Parathyroid adenoma (tissue), 2 donors: ENCODE measurements at regions not wholly inside any gene's neighbourhood (a gene's known extent, or its start where the extent isn't known, plus 50 kb on each side); places are given as distances from the start of the nearest gene placed in this dataset.
A peak's percentile ranks its signal among the peaks of the same experiment; 100 is the strongest.

ENCODE experiments used
- H2AFZ ChIP-seq: fragments of 300-600 bp; sonication (generic); one replicate; pipeline ENCODE4 v1.7.0; 2017; ENCODE audit warnings: antibody characterized with exemption, mild to moderate bottlenecking
- H3K27ac ChIP-seq: fragments of 300-600 bp; sonication (generic); one replicate; pipeline ENCODE4 v1.7.0; 2017
- H3K27me3 ChIP-seq: fragments of 300-600 bp; sonication (generic); one replicate; pipeline ENCODE4 v1.7.0; 2017; ENCODE audit warnings: low read length; ENCODE audit not compliant: control insufficient read depth, insufficient read depth
- H3K36me3 ChIP-seq: fragments of 300-600 bp; sonication (generic); one replicate; pipeline ENCODE4 v1.7.0; 2017; ENCODE audit warnings: low read length; ENCODE audit not compliant: control insufficient read depth, insufficient read depth
- H3K4me1 ChIP-seq: fragments of 300-600 bp; sonication (generic); one replicate; pipeline ENCODE4 v1.7.0; 2017; ENCODE audit warnings: control low read depth
- H3K4me2 ChIP-seq: fragments of 300-600 bp; sonication (generic); one replicate; pipeline ENCODE4 v1.7.0; 2017; ENCODE audit warnings: low read length
- H3K4me3 ChIP-seq: fragments of 300-600 bp; sonication (generic); one replicate; pipeline ENCODE4 v1.7.0; 2017; ENCODE audit warnings: low read depth, low read length
- H3K79me2 ChIP-seq: fragments of 300-600 bp; sonication (generic); one replicate; pipeline ENCODE4 v1.7.0; 2017; ENCODE audit warnings: control low read depth
- H3K9ac ChIP-seq: fragments of 300-600 bp; sonication (generic); one replicate; pipeline ENCODE4 v1.7.0; 2017; ENCODE audit warnings: mild to moderate bottlenecking
- H3K9me3 ChIP-seq: fragments of 300-600 bp; sonication (generic); one replicate; pipeline ENCODE4 v1.7.0; 2017; ENCODE audit warnings: low read length; ENCODE audit not compliant: control insufficient read depth
- CTCF ChIP-seq: fragments of 300-600 bp; sonication (generic); IDR thresholded peaks from one replicate; pipeline ENCODE4 v1.7.0; 2017; ENCODE audit warnings: antibody characterized with exemption, mild to moderate bottlenecking
- donor health status: primary hyperparathyroidism.

- H3K79me2 ChIP-seq = no peaks in the 10 kb centered on the region
- H2AFZ ChIP-seq = no peak overlapping the region
- no peak for TF ChIP-seq CTCF
- no peaks in the 10 kb centered on the region for H3K4me1 ChIP-seq
- H3K4me3 ChIP-seq = no peak overlapping the region
- no peaks in the 10 kb centered on the region for H3K27me3 ChIP-seq
- no peak overlapping the region for H3K9ac ChIP-seq
- H3K36me3 ChIP-seq = no peaks in the 10 kb centered on the region
- no peak overlapping the region for H3K27ac ChIP-seq
- H3K4me2 ChIP-seq = no peak overlapping the region
- H3K9me3 ChIP-seq = no peaks in the 10 kb centered on the region
Observed at GRCh38 chr18:59783138-59783537, 85.9 kb upstream of the CCBE1 start.

GRCh38 chr18:59779979-59780378 lies 82.8 kb upstream of the CCBE1 start:
- Histone ChIP-seq H3K36me3 (no peaks in the 10 kb centered on the region), H3K4me2 (no peak overlapping the region), H3K9ac (no peak overlapping the region), H3K9me3 (no peaks in the 10 kb centered on the region), H3K27me3 (no peaks in the 10 kb centered on the region), H3K79me2 (no peaks in the 10 kb centered on the region), H3K4me1 (no peaks in the 10 kb centered on the region), H3K4me3 (no peak overlapping the region), H2AFZ (no peak overlapping the region), H3K27ac (no peak overlapping the region)
- TF ChIP-seq CTCF = no peak

- Histone ChIP-seq H3K9me3 (no peaks in the 10 kb centered on the region), H3K4me2 (no peak overlapping the region), H3K36me3 (no peaks in the 10 kb centered on the region), H2AFZ (no peak overlapping the region), H3K9ac (no peak overlapping the region), H3K4me3 (no peak overlapping the region), H3K27me3 (no peaks in the 10 kb centered on the region), H3K27ac (no peak overlapping the region), H3K4me1 (no peaks in the 10 kb centered on the region), H3K79me2 (no peaks in the 10 kb centered on the region)
- no peak for TF ChIP-seq CTCF
Observed at GRCh38 chr18:59778434-59778833, 81.2 kb upstream of the CCBE1 start.

- Histone ChIP-seq H3K36me3 (no peaks in the 10 kb centered on the region), H2AFZ (no peak overlapping the region), H3K9me3 (no peaks in the 10 kb centered on the region), H3K27ac (no peak overlapping the region), H3K79me2 (no peaks in the 10 kb centered on the region), H3K4me1 (no peaks in the 10 kb centered on the region), H3K4me3 (no peak overlapping the region), H3K27me3 (no peaks in the 10 kb centered on the region), H3K4me2 (no peak overlapping the region), H3K9ac (no peak overlapping the region)
- no peak for TF ChIP-seq CTCF
Observed at GRCh38 chr18:59777636-59778035, 80.4 kb upstream of the CCBE1 start.

- Histone ChIP-seq H3K4me3 (no peak overlapping the region), H3K9me3 (no peaks in the 10 kb centered on the region), H2AFZ (no peak overlapping the region), H3K27ac (no peak overlapping the region), H3K27me3 (no peaks in the 10 kb centered on the region), H3K36me3 (no peaks in the 10 kb centered on the region), H3K79me2 (no peaks in the 10 kb centered on the region), H3K4me1 (no peaks in the 10 kb centered on the region), H3K9ac (no peak overlapping the region), H3K4me2 (peak overlapping the region; percentile 50)
- no peak for TF ChIP-seq CTCF
Observed at GRCh38 chr18:59769129-59769865, 72.1 kb upstream of the CCBE1 start.
